ENCODE measurements at regions not wholly inside any gene's neighbourhood (a gene's known extent, or its start where the extent isn't known, plus 50 kb on each side); places are given as distances from the start of the nearest gene placed in this dataset.

DNA sequence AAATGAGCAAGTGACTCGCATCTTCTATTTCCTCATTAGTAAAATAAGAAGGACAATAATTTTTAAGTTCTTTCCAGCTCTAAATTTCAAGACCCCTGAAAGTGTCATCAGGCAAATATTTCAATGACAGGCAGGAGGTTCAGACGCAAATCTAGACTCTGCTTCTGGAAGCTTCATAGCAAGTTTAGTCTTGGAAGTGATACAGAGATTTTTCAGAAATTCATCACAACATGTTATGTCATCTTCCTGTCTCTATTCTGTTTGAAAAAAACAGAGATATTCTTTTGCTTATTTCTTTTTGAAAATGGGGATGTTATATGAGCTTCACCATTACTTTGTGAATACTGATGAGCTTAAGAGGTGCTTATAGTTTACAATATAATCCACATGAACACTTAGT lies 74.0 kb downstream of the C3orf85 start:
- ATAC-seq (ENCODE audit: low FRiP score in 2 of 2) (no peak), DNase-seq (no peak)
- WGBS, 2 donors = 81 to 83% methylated on average over 2 of the region's 2 CpGs
- Histone ChIP-seq H3K9me3 (no peaks in the 10 kb centered on the region), H3K27ac (no peak overlapping the region), H3K4me3 (no peak overlapping the region), H3K27me3 (no peaks in the 10 kb centered on the region), H3K36me3 (no peaks in the 10 kb centered on the region), H3K4me1 (no peaks in the 10 kb centered on the region)
- TF ChIP-seq CTCF (IDR thresholded peaks at IDR 0.05) = no peak
- TF ChIP-seq POLR2A (IDR thresholded peaks at IDR 0.05) = no peak
- no peak for TF ChIP-seq POLR2AphosphoS5 (IDR thresholded peaks at IDR 0.05)

GRCh38 chr3:109211941-109212340 lies 75.4 kb downstream of the C3orf85 start:
- no peak for ATAC-seq (ENCODE audit: low FRiP score in 2 of 2)
- H3K4me1 ChIP-seq = no peaks in the 10 kb centered on the region
- H3K9me3 ChIP-seq = no peaks in the 10 kb centered on the region
- no peak for DNase-seq
- no peaks in the 10 kb centered on the region for H3K36me3 ChIP-seq
- H3K27ac ChIP-seq = no peak overlapping the region
- WGBS, 2 donors = 84 to 87% methylated on average over 4 of the region's 4 CpGs
- no peaks in the 10 kb centered on the region for H3K27me3 ChIP-seq
- TF ChIP-seq POLR2AphosphoS5 (IDR thresholded peaks at IDR 0.05) (no peak), CTCF (IDR thresholded peaks at IDR 0.05) (no peak), POLR2A (IDR thresholded peaks at IDR 0.05) (no peak), EP300 (IDR thresholded peaks at IDR 0.05) (no peak)
- H3K4me3 ChIP-seq = no peak overlapping the region

GRCh38 chr3:109213321-109213720 lies 76.8 kb downstream of the C3orf85 start:
- no peak for ATAC-seq (ENCODE audit: low FRiP score in 2 of 2)
- Histone ChIP-seq H3K27me3 (no peaks in the 10 kb centered on the region), H3K27ac (no peak overlapping the region), H3K4me1 (no peaks in the 10 kb centered on the region), H3K36me3 (no peaks in the 10 kb centered on the region), H3K9me3 (peaks cover 0 to 4% (median 0%) of the 10 kb centered on the region in 4 donors), H3K4me3 (no peak overlapping the region)
- no peak for DNase-seq
- no peak for TF ChIP-seq POLR2A (IDR thresholded peaks at IDR 0.05)
- TF ChIP-seq POLR2AphosphoS5 (IDR thresholded peaks at IDR 0.05) = no peak
- TF ChIP-seq CTCF (IDR thresholded peaks at IDR 0.05) = no peak
- TF ChIP-seq EP300 (IDR thresholded peaks at IDR 0.05) = no peak

GRCh38 chr3:109224333-109224732 lies 87.8 kb downstream of the C3orf85 start:
- Histone ChIP-seq H3K36me3 (no peaks in the 10 kb centered on the region), H3K9me3 (no peaks in the 10 kb centered on the region), H3K4me1 (no peaks in the 10 kb centered on the region), H3K27me3 (no peaks in the 10 kb centered on the region), H3K27ac (no peak overlapping the region), H3K4me3 (no peak overlapping the region)
- WGBS, 2 donors = 89 to 90% methylated on average over 5 to 8 of the region's 8 CpGs
- peak in 1 of 2 donors; percentile 40 for ATAC-seq (ENCODE audit: low FRiP score in 2 of 2)
- TF ChIP-seq POLR2AphosphoS5 (IDR thresholded peaks at IDR 0.05) (no peak), CTCF (IDR thresholded peaks at IDR 0.05) (no peak), EP300 (IDR thresholded peaks at IDR 0.05) (no peak)
- peak in 1 of 2 donors; percentile 37 for DNase-seq

DNA sequence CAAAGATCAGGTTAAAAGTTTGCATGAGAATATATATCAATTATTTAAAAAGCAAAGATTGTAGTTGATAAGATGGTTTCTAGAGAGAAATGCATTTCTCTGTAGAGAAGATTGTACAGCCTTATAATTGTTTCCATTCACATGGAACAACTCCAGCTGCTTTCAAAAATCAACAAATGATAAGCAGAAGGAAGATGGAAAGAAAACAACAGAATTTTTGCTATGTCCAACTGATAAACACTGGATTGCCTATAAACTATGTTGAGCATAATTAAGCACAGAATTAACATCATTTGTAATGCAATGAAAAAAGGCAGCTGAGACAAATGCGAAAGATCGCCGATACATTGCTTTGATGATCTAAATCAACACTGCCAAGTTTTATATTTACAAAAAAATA lies 89.0 kb downstream of the C3orf85 start:
- Histone ChIP-seq H3K36me3 (no peaks in the 10 kb centered on the region), H3K9me3 (no peaks in the 10 kb centered on the region), H3K4me3 (no peak overlapping the region), H3K27me3 (no peaks in the 10 kb centered on the region), H3K4me1 (no peaks in the 10 kb centered on the region), H3K27ac (no peak overlapping the region)
- ATAC-seq (ENCODE audit: low FRiP score in 2 of 2) (no peak), DNase-seq (no peak)
- TF ChIP-seq EP300 (IDR thresholded peaks at IDR 0.05) (no peak), POLR2A (IDR thresholded peaks at IDR 0.05) (no peak), POLR2AphosphoS5 (IDR thresholded peaks at IDR 0.05) (no peak), CTCF (IDR thresholded peaks at IDR 0.05) (no peak)
- 70 to 78% methylated on average over 3 of the region's 3 CpGs for WGBS, 2 donors
